Neutrophil (primary cell): ENCODE measurements at regions not wholly inside any gene's neighbourhood (a gene's known extent, or its start where the extent isn't known, plus 50 kb on each side); places are given as distances from the start of the nearest gene placed in this dataset.

ENCODE experiments used
- H3K27ac ChIP-seq: fragments of 200-600 bp; sonication (generic); 2 replicates; pipeline ENCODE4 v1.5.1; 2016; ENCODE audit warnings: mild to moderate bottlenecking, moderate library complexity
- H3K27me3 ChIP-seq: fragments of 200-600 bp; sonication (generic); 2 replicates; pipeline ENCODE4 v1.6.0; 2016; ENCODE audit warnings: mild to moderate bottlenecking
- H3K36me3 ChIP-seq: fragments of 200-600 bp; sonication (generic); 2 replicates; pipeline ENCODE4 v1.5.1; 2017
- H3K4me1 ChIP-seq, 2 experiments: fragments of 200-600 bp in 1 of 2; sonication (generic) in 1 of 2; 1 replicate in 1 of 2; 2 replicates in 1 of 2; pipeline versions ENCODE4 v1.5.1 to v1.6.1; 2013 to 2016; ENCODE audit warnings: low read depth in 1 of 2, low read length in 1 of 2, mild to moderate bottlenecking in 1 of 2, moderate library complexity in 1 of 2; ENCODE audit not compliant: control insufficient read depth in 1 of 2, insufficient read depth in 1 of 2
- H3K4me3 ChIP-seq, 2 experiments: fragments of 200-600 bp in 1 of 2; sonication (generic) in 1 of 2; 1 replicate in 1 of 2; 2 replicates in 1 of 2; pipeline ENCODE4 v1.5.1; 2013 to 2016; ENCODE audit warnings: low read depth in 1 of 2, low read length in 1 of 2, mild to moderate bottlenecking in 1 of 2, moderate library complexity in 1 of 2
- H3K9me3 ChIP-seq: fragments of 200-600 bp; sonication (generic); 2 replicates; pipeline ENCODE4 v1.5.1; 2016
- CTCF ChIP-seq: fragments of 200-600 bp; sonication (generic); IDR thresholded peaks from 2 replicates; pipeline ENCODE4 v1.5.1; 2016; ENCODE audit warnings: antibody characterized with exemption

DNA sequence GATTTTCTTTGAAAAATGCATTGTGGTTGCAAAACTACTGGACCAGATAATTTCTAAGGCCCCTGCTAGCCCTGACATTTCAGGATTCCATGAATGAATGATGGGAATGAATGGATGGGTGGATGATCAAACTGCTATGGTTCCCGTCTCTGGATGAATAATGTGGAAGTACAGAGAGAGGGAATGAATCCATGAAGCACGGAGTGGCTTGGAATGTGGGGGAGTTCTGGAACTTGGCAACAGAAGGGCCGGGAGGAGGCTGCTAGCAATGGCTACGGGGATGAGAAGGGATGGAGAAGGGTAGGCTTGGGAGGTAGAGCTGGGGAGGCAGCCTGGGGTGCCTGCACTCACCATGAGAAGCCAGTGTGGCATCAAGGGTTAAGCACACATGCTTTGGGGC lies 84.8 kb downstream of the NCR2 start:
- Histone ChIP-seq H3K4me3 (no peak overlapping the region), H3K27me3 (peaks cover 92% of the 10 kb centered on the region), H3K4me1 (no peaks in the 10 kb centered on the region), H3K36me3 (no peaks in the 10 kb centered on the region), H3K9me3 (no peaks in the 10 kb centered on the region), H3K27ac (no peak overlapping the region)
- TF ChIP-seq CTCF, result no peak

DNA sequence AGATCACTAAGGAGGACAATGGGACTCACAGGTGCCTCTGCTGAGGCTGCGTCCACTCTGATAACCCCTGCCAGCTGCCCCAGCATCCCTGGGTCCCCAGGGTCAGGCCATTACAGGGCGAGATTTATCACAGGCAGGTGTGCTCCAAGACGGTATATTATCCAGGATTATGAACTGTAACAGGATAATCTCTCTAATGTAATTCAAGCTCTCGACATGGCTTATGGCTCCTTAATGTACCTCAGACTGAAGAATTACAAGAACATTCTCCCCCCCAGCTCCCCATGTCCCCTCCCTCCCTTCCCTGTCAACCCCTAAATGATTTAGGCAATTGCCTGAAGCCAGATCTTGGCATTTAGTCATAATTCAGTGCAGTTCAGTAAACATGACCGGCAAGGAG lies 86.8 kb downstream of the NCR2 start:
- no peaks in the 10 kb centered on the region for H3K9me3 ChIP-seq
- H3K4me1 ChIP-seq, result no peaks in the 10 kb centered on the region
- H3K27ac ChIP-seq, result no peak overlapping the region
- TF ChIP-seq CTCF, result no peak
- H3K4me3 ChIP-seq, result no peak overlapping the region
- H3K27me3 ChIP-seq, result peaks cover 92% of the 10 kb centered on the region
- H3K36me3 ChIP-seq, result no peaks in the 10 kb centered on the region

DNA sequence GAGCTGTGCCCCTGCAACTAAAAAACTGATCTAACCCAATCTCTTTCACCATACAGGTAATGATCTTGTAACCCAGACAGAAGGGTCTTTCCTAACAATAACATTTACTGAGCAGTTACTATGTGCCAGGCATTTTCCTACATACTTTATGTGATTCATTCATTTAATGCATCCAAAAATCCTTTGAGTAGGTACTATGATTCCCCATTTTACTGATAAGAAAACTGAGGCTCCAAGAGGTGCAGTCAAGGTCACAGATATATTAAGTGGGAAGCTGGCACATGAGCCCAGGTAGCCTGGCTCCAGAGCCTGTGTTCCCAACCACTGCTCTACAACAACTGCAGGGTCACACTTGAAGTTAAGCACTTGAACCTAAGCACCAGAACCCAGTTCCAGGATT lies 87.6 kb downstream of the NCR2 start:
- Histone ChIP-seq H3K9me3 (no peaks in the 10 kb centered on the region), H3K27me3 (peaks cover 92% of the 10 kb centered on the region), H3K27ac (no peak overlapping the region), H3K4me3 (no peak overlapping the region), H3K36me3 (no peaks in the 10 kb centered on the region), H3K4me1 (peaks cover 0 to 7% of the 10 kb centered on the region in 2 experiments)
- TF ChIP-seq CTCF, result no peak

DNA sequence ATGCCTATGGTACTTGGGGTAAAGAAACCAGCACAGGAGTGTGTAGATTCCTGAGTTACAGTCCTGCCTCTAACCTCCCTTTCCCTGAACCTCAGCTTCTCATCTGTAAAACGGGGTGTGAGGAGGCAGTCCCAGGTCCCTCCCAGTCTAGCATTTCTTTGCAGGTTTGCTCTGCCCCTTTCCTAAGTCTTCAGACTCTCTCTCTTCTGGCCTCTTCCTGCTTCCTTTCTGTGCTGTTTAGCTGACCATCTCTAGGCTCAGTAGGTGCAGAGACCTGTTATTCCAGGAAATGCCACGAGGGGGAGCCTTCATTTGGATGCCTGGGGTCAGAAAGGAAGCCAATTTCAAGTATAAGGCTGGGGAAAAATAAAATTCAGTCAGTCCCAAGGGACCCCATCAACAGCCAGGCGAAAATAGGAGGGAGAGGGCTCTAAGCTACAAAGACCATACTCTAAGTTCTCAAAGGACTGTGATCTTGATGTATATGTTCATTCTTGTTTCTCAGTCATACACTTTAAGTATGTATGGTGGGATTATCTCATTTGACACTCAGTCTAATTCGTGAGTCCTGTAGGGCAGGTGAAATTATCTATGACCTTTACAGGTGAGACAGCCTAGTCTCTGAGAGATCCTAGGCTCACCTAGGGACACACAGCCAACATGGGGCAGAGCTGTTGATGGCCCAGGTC lies 89.1 kb downstream of the NCR2 start:
- H3K4me3 ChIP-seq, result no peak overlapping the region
- no peaks in the 10 kb centered on the region for H3K36me3 ChIP-seq
- H3K27ac ChIP-seq, result no peak overlapping the region
- no peaks in the 10 kb centered on the region for H3K9me3 ChIP-seq
- TF ChIP-seq CTCF, result peak; percentile 50
- peaks cover 97% of the 10 kb centered on the region for H3K27me3 ChIP-seq
- H3K4me1 ChIP-seq, result peaks cover 0 to 7% of the 10 kb centered on the region in 2 experiments

DNA sequence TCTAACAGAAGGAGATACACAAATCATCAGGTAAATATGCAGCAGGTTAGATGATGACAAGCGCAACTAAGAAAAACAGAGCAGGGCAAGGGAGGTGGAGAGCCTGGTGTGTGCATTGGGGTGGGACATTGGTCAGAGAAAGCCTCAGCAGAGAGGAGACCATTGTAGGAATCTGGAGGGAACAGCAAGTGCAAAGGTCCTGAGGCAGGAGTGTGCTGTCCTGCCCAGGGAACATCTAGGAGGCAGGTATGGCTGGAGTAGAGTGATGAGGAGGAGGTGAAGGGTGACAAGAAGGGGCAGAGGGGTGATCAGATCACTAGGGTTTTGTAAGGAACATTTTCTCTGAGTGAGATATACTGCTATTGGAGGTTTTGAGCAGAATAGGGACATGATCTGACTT lies 90.1 kb downstream of the NCR2 start:
- Histone ChIP-seq H3K27me3 (peaks cover 97% of the 10 kb centered on the region), H3K4me3 (no peak overlapping the region), H3K4me1 (peaks cover 0 to 7% of the 10 kb centered on the region in 2 experiments), H3K27ac (no peak overlapping the region), H3K9me3 (no peaks in the 10 kb centered on the region), H3K36me3 (no peaks in the 10 kb centered on the region)
- no peak for TF ChIP-seq CTCF
